Esophagus muscularis mucosa (tissue), 4 donors: ENCODE measurements at regions not wholly inside any gene's neighbourhood (a gene's known extent, or its start where the extent isn't known, plus 50 kb on each side); places are given as distances from the start of the nearest gene placed in this dataset.
"Not testable (repeated sequence)": the region's sequence is repeated elsewhere in the genome, so short reads cannot be mapped to it uniquely, and the experiment has no call there.

Source experiments
- DNase-seq: peaks from one replicate; pipeline ENCODE4 v3.0.0-alpha.2; 2017; ENCODE audit errors: extremely low spot score
- H3K27ac ChIP-seq, 4 donors: fragments of 200-600 bp; sonication (generic); replicated peaks in 1 of 4; 1 replicate in 3 of 4; 2 replicates in 1 of 4; pipeline ENCODE4 v1.5.1; 2016 to 2019; ENCODE audit warnings: mild to moderate bottlenecking in 1 of 4
- H3K27me3 ChIP-seq, 4 donors: fragments of 200-600 bp; sonication (generic); one replicate each; pipeline versions ENCODE4 v1.5.1 to v1.6.0; 2016 to 2019
- H3K36me3 ChIP-seq, 4 donors: fragments of 200-600 bp; sonication (generic); one replicate each; pipeline ENCODE4 v1.5.1; 2016 to 2019
- H3K4me1 ChIP-seq, 4 donors: fragments of 200-600 bp; sonication (generic); one replicate each; pipeline ENCODE4 v1.5.1; 2016 to 2019
- H3K4me3 ChIP-seq, 4 donors: fragments of 200-600 bp; sonication (generic); 1 replicate in 2 of 4; 2 replicates in 2 of 4; pipeline ENCODE4 v1.5.1; 2016 to 2019; ENCODE audit warnings: mild to moderate bottlenecking in 4 of 4, moderate library complexity in 1 of 4
- H3K9me3 ChIP-seq, 4 donors: fragments of 200-600 bp; sonication (generic); 1 replicate in 3 of 4; 2 replicates in 1 of 4; pipeline ENCODE4 v1.5.1; 2016 to 2019
- CTCF ChIP-seq, 3 experiments: fragments of 200-600 bp in 2 of 3; fragments of 450-650 bp in 1 of 3; sonication (generic) in 2 of 3; IDR thresholded peaks; one replicate each; pipeline ENCODE4 v1.5.1; 2017 to 2019; ENCODE audit warnings: antibody characterized with exemption in 3 of 3, mild to moderate bottlenecking in 2 of 3, moderate library complexity in 1 of 3
- EP300 ChIP-seq: sonication (generic); formaldehyde crosslinking; IDR thresholded peaks from one replicate; pipeline ENCODE4 v1.6.1; 2017; ENCODE audit warnings: antibody characterized with exemption
- POLR2A ChIP-seq: fragments of 450-650 bp; IDR thresholded peaks from one replicate; pipeline ENCODE4 v1.6.1; 2017; ENCODE audit warnings: antibody characterized with exemption, moderate library complexity, mild to moderate bottlenecking, low read depth
- POLR2AphosphoS5 ChIP-seq, 2 donors: sonication (generic); formaldehyde crosslinking; IDR thresholded peaks; one replicate each; pipeline ENCODE4 v1.6.1; 2017; ENCODE audit warnings: antibody characterized with exemption in 2 of 2
- WGBS: methylation state at CpG from one replicate; pipeline ENCODE4 v1.1.5; 2018; 5-methylcytosine and 5-hydroxymethylcytosine counted together
- intact Hi-C: fragments of 100-400 bp; cut with DNase I; formaldehyde crosslinking; loops from one replicate; pipeline ENCODE4 v1.15.1; 2023

- Histone ChIP-seq H3K27ac (no peak overlapping the region), H3K27me3 (peaks cover 0 to 7% (median 0%) of the 10 kb centered on the region in 4 donors), H3K4me3 (no peak overlapping the region), H3K9me3 (no peaks in the 10 kb centered on the region), H3K36me3 (no peaks in the 10 kb centered on the region), H3K4me1 (no peaks in the 10 kb centered on the region)
- WGBS = no CpG with 5 or more reads among the region's 18 CpGs
- TF ChIP-seq EP300 (no peak), POLR2A (no peak), POLR2AphosphoS5 (IDR thresholded peaks at IDR 0.05) (no peak), CTCF (IDR thresholded peaks at IDR 0.05) (no peak)
- intact Hi-C loops = no loop called here
- no peak for DNase-seq
Observed at GRCh38 chrY:19549671-19550466, 194.7 kb downstream of the KDM5D start.

GRCh38 chrY:19541475-19542306 is 202.8 kb downstream of the KDM5D start:
- no CpG with 5 or more reads among the region's 31 CpGs for WGBS
- intact Hi-C loops = no loop called here

GRCh38 chrY:19535697-19536096 is 208.8 kb downstream of the KDM5D start:
- H3K4me3 ChIP-seq, DNase-seq, H3K9me3 ChIP-seq, H3K27ac ChIP-seq, H3K36me3 ChIP-seq, H3K27me3 ChIP-seq, H3K4me1 ChIP-seq, intact Hi-C loops: not testable (repeated sequence)
- WGBS = no CpG with 5 or more reads among the region's 14 CpGs

More at GRCh38 chrY:19541475-19542306, 202.8 kb downstream of the KDM5D start:
- Histone ChIP-seq H3K4me1 (no peaks in the 10 kb centered on the region), H3K27ac (no peak overlapping the region), H3K27me3 (peaks cover 0 to 4% (median 0%) of the 10 kb centered on the region in 4 donors), H3K36me3 (no peaks in the 10 kb centered on the region), H3K9me3 (no peaks in the 10 kb centered on the region), H3K4me3 (no peak overlapping the region)
- no peak for DNase-seq
- TF ChIP-seq EP300 (no peak), POLR2AphosphoS5 (IDR thresholded peaks at IDR 0.05) (no peak), CTCF (IDR thresholded peaks at IDR 0.05) (no peak), POLR2A (no peak)

GRCh38 chrY:19521976-19522375 is 222.6 kb downstream of the KDM5D start:
- H3K36me3 ChIP-seq = no peaks in the 10 kb centered on the region
- DNase-seq = no peak
- no peak overlapping the region for H3K4me3 ChIP-seq
- no peak for TF ChIP-seq POLR2AphosphoS5 (IDR thresholded peaks at IDR 0.05)
- TF ChIP-seq POLR2A = no peak
- TF ChIP-seq EP300 = no peak
- no peak for TF ChIP-seq CTCF (IDR thresholded peaks at IDR 0.05)
- intact Hi-C loops = no loop called here
- no peaks in the 10 kb centered on the region for H3K4me1 ChIP-seq
- no peaks in the 10 kb centered on the region for H3K9me3 ChIP-seq
- H3K27me3 ChIP-seq = no peaks in the 10 kb centered on the region
- no peak overlapping the region for H3K27ac ChIP-seq

- Histone ChIP-seq H3K9me3 (no peaks in the 10 kb centered on the region), H3K36me3 (no peaks in the 10 kb centered on the region), H3K27ac (no peak overlapping the region), H3K4me1 (no peaks in the 10 kb centered on the region), H3K4me3 (no peak overlapping the region), H3K27me3 (peaks cover 0 to 5% (median 0%) of the 10 kb centered on the region in 4 donors)
- WGBS = no CpG with 5 or more reads among the region's 15 CpGs
- DNase-seq = no peak
- TF ChIP-seq EP300 = no peak
- no peak for TF ChIP-seq POLR2AphosphoS5 (IDR thresholded peaks at IDR 0.05)
- TF ChIP-seq CTCF (IDR thresholded peaks at IDR 0.05) = no peak
- TF ChIP-seq POLR2A = no peak
- intact Hi-C loops = no loop called here
Observed at GRCh38 chrY:19503092-19503449, 241.5 kb downstream of the KDM5D start.
